Suprapubic skin (tissue), 4 donors: ENCODE measurements at regions not wholly inside any gene's neighbourhood (a gene's known extent, or its start where the extent isn't known, plus 50 kb on each side); places are given as distances from the start of the nearest gene placed in this dataset.

ENCODE experiments used
- DNase-seq, 2 donors: peaks; one replicate each; pipeline ENCODE4 v3.0.0-alpha.2; 2019; ENCODE audit warnings: low spot score in 2 of 2
- H3K27ac ChIP-seq: fragments of 200-600 bp; sonication (generic); one replicate; pipeline ENCODE4 v1.5.1; 2019
- H3K27me3 ChIP-seq: fragments of 200-600 bp; sonication (generic); one replicate; pipeline ENCODE4 v1.5.1; 2019
- H3K36me3 ChIP-seq: fragments of 200-600 bp; sonication (generic); one replicate; pipeline ENCODE4 v1.5.1; 2019
- H3K4me1 ChIP-seq: fragments of 200-600 bp; sonication (generic); one replicate; pipeline ENCODE4 v1.5.1; 2019
- H3K4me3 ChIP-seq: fragments of 200-600 bp; sonication (generic); one replicate; pipeline ENCODE4 v1.5.1; 2019; ENCODE audit warnings: mild to moderate bottlenecking
- H3K9me3 ChIP-seq: fragments of 200-600 bp; sonication (generic); one replicate; pipeline ENCODE4 v1.5.1; 2019
- EP300 ChIP-seq: sonication (generic); formaldehyde crosslinking; IDR thresholded peaks from one replicate; pipeline ENCODE4 v1.6.1; 2017; ENCODE audit warnings: antibody characterized with exemption
- POLR2A ChIP-seq, 2 donors: fragments of 450-650 bp; IDR thresholded peaks; one replicate each; pipeline ENCODE4 v1.6.1; 2017; ENCODE audit warnings: antibody characterized with exemption in 2 of 2, mild to moderate bottlenecking in 2 of 2, moderate library complexity in 2 of 2
- POLR2AphosphoS5 ChIP-seq, 3 donors: sonication (generic); formaldehyde crosslinking; IDR thresholded peaks; one replicate each; pipeline ENCODE4 v1.6.1; 2017; ENCODE audit warnings: antibody characterized with exemption in 3 of 3
- WGBS: methylation state at CpG from one replicate; pipeline ENCODE4 v1.1.5; 2018; 5-methylcytosine and 5-hydroxymethylcytosine counted together
- TF ChIP-seq, protein P1 (sequence below), 2 donors: fragments of 200-600 bp in 1 of 2; fragments of 450-650 bp in 1 of 2; sonication (generic) in 1 of 2; IDR thresholded peaks; one replicate each; pipeline ENCODE4 v1.5.1; 2016 to 2019; ENCODE audit warnings: antibody characterized with exemption in 2 of 2, mild to moderate bottlenecking in 1 of 2, moderate library complexity in 1 of 2

DNA sequence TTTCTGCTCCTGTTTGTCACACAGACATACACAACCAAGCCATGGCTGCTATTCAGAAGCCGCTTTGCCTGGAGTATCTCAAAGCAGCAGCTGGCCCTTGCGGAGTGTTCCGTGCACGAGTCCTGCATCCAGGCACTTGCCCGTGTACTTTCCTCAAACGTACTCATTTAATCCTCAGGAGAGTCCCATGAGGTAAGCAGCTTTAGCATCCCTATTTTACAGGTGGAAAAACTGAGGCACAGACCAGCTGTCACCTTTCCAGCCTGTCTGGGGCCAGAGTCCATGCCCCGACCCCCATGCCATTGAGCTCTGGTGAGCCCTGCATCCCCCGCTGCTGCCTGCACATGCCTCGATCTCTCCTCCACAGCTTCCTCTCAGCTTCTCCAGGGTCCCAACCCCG lies 130.0 kb downstream of the ERMARD start:
- H3K4me3 ChIP-seq: no peak overlapping the region
- no peak overlapping the region for H3K27ac ChIP-seq
- H3K36me3 ChIP-seq: no peaks in the 10 kb centered on the region
- TF ChIP-seq, protein P1, sequence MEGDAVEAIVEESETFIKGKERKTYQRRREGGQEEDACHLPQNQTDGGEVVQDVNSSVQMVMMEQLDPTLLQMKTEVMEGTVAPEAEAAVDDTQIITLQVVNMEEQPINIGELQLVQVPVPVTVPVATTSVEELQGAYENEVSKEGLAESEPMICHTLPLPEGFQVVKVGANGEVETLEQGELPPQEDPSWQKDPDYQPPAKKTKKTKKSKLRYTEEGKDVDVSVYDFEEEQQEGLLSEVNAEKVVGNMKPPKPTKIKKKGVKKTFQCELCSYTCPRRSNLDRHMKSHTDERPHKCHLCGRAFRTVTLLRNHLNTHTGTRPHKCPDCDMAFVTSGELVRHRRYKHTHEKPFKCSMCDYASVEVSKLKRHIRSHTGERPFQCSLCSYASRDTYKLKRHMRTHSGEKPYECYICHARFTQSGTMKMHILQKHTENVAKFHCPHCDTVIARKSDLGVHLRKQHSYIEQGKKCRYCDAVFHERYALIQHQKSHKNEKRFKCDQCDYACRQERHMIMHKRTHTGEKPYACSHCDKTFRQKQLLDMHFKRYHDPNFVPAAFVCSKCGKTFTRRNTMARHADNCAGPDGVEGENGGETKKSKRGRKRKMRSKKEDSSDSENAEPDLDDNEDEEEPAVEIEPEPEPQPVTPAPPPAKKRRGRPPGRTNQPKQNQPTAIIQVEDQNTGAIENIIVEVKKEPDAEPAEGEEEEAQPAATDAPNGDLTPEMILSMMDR (IDR thresholded peaks at IDR 0.05): no peak
- TF ChIP-seq POLR2A (IDR thresholded peaks at IDR 0.05): no peak
- TF ChIP-seq POLR2AphosphoS5 (IDR thresholded peaks at IDR 0.05): no peak
- TF ChIP-seq EP300: no peak
- 89% methylated on average over 10 of the region's 10 CpGs for WGBS
- H3K9me3 ChIP-seq: no peaks in the 10 kb centered on the region
- no peak for DNase-seq
- H3K27me3 ChIP-seq: peaks cover 21% of the 10 kb centered on the region
- no peaks in the 10 kb centered on the region for H3K4me1 ChIP-seq

GRCh38 chr6:169880516-169880915 lies 129.1 kb downstream of the ERMARD start:
- TF ChIP-seq POLR2A (IDR thresholded peaks at IDR 0.05) (no peak), EP300 (no peak), POLR2AphosphoS5 (IDR thresholded peaks at IDR 0.05) (no peak)
- TF ChIP-seq, protein P1 (IDR thresholded peaks at IDR 0.05): no peak
- Histone ChIP-seq H3K4me3 (no peak overlapping the region), H3K9me3 (no peaks in the 10 kb centered on the region), H3K36me3 (no peaks in the 10 kb centered on the region), H3K27ac (no peak overlapping the region), H3K4me1 (no peaks in the 10 kb centered on the region), H3K27me3 (peaks cover 21% of the 10 kb centered on the region)
- 96% methylated on average over 6 of the region's 6 CpGs for WGBS
- DNase-seq: no peak

DNA sequence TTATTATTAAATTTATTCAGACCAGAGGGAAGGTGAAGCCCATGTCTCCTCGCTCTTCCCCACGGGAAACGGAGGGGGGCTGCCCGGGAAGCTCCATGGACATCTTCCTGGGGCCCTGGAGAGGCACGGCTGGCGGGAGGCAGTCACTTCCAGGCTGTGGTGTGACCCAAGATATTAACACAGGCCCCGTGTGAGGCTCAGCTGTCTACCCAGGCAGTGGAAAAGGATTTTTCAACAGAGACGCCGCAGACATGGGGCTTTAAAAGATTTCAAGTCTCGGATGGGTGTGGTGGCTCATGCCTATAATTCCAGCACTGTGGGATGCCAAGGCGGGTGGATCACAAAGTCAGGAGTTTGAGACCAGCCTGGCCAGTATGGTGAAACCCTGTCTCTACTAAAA lies 117.9 kb downstream of the ERMARD start:
- 92% methylated on average over 11 of the region's 11 CpGs for WGBS
- Histone ChIP-seq H3K4me3 (no peak overlapping the region), H3K4me1 (no peaks in the 10 kb centered on the region)

GRCh38 chr6:169868458-169868857 lies 117.0 kb downstream of the ERMARD start:
- Histone ChIP-seq H3K27ac (no peak overlapping the region), H3K4me1 (peaks cover 2% of the 10 kb centered on the region), H3K36me3 (no peaks in the 10 kb centered on the region), H3K4me3 (no peak overlapping the region), H3K27me3 (no peaks in the 10 kb centered on the region), H3K9me3 (no peaks in the 10 kb centered on the region)
- 47% methylated on average over 19 of the region's 19 CpGs for WGBS
- TF ChIP-seq, protein P1 (IDR thresholded peaks at IDR 0.05): no peak
- TF ChIP-seq POLR2A (IDR thresholded peaks at IDR 0.05) (no peak), POLR2AphosphoS5 (IDR thresholded peaks at IDR 0.05) (no peak), EP300 (no peak)
- DNase-seq: no peak

More for the DNA sequence above, 117.9 kb downstream of the ERMARD start:
- Histone ChIP-seq H3K9me3 (no peaks in the 10 kb centered on the region), H3K36me3 (no peaks in the 10 kb centered on the region), H3K27me3 (no peaks in the 10 kb centered on the region), H3K27ac (no peak overlapping the region)
- no peak for DNase-seq
- TF ChIP-seq EP300 (no peak), POLR2AphosphoS5 (IDR thresholded peaks at IDR 0.05) (no peak), POLR2A (IDR thresholded peaks at IDR 0.05) (no peak)
- TF ChIP-seq, protein P1 (IDR thresholded peaks at IDR 0.05): no peak

DNA sequence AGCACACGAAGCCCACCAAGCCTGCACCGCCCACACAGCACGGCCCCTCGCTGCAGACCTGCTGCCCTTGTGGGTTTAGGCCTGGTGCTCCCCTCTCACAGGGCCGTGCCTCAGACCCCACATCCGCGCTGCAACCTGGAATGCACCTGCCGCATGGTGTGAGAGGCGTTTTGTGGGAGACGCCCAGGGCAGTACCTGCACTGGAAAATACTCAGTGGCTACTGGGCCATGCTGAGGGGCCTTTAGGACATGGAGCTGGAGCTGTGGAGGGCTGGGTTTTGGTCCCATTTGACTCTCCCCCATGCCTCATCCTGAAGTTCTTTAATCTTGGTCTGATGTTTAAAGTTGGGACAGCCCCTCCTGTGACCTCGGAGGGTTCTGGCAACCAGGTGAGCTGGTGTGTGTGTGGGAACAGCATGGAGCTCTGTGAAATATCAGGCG lies 116.3 kb downstream of the ERMARD start:
- H3K27me3 ChIP-seq: no peaks in the 10 kb centered on the region
- H3K4me1 ChIP-seq: peaks cover 9% of the 10 kb centered on the region
- 96% methylated on average over 9 of the region's 12 CpGs for WGBS
- DNase-seq: no peak
- H3K27ac ChIP-seq: no peak overlapping the region
- H3K4me3 ChIP-seq: no peak overlapping the region
- TF ChIP-seq POLR2A (IDR thresholded peaks at IDR 0.05) (no peak), EP300 (no peak), POLR2AphosphoS5 (IDR thresholded peaks at IDR 0.05) (no peak)
- TF ChIP-seq, protein P1 (IDR thresholded peaks at IDR 0.05): no peak
- no peaks in the 10 kb centered on the region for H3K36me3 ChIP-seq
- no peaks in the 10 kb centered on the region for H3K9me3 ChIP-seq
